HEK293 (cell line): ENCODE measurements at regions not wholly inside any gene's neighbourhood (a gene's known extent, or its start where the extent isn't known, plus 50 kb on each side); places are given as distances from the start of the nearest gene placed in this dataset.

ENCODE experiments used
- REST ChIP-seq: fragments of 450-650 bp; formaldehyde crosslinking; IDR thresholded peaks from 2 replicates; pipeline ENCODE4 v1.5.1; 2016; ENCODE audit warnings: missing biosample characterization, missing genetic modification characterization
- SP2 ChIP-seq: fragments of 450-650 bp; formaldehyde crosslinking; IDR thresholded peaks from 2 replicates; pipeline ENCODE4 v1.5.1; 2016; ENCODE audit warnings: missing biosample characterization, missing genetic modification characterization
- ZNF121 ChIP-seq: fragments of 450-650 bp; formaldehyde crosslinking; IDR thresholded peaks from 2 replicates; pipeline ENCODE4 v1.5.1; 2016; ENCODE audit warnings: missing biosample characterization, missing genetic modification characterization
- ZNF335 ChIP-seq: fragments of 450-650 bp; formaldehyde crosslinking; conservative IDR thresholded peaks from 2 replicates; pipeline ENCODE4 v1.5.1; 2016; ENCODE audit warnings: missing biosample characterization, missing genetic modification characterization
- ZNF449 ChIP-seq: fragments of 450-650 bp; formaldehyde crosslinking; IDR thresholded peaks from 2 replicates; pipeline ENCODE4 v1.5.1; 2017; ENCODE audit warnings: missing biosample characterization, mild to moderate bottlenecking, missing genetic modification characterization, moderate library complexity
- ZNF777 ChIP-seq: fragments of 450-650 bp; formaldehyde crosslinking; IDR thresholded peaks from 2 replicates; pipeline ENCODE4 v1.5.1; 2017; ENCODE audit warnings: missing biosample characterization, missing genetic modification characterization, borderline replicate concordance
- TF ChIP-seq, protein P1 (sequence below): fragments of 450-650 bp; formaldehyde crosslinking; IDR thresholded peaks from 2 replicates; pipeline ENCODE4 v1.5.1; 2016; ENCODE audit warnings: missing biosample characterization, missing genetic modification characterization
- TF ChIP-seq, protein P2 (sequence below): fragments of 450-650 bp; formaldehyde crosslinking; IDR thresholded peaks from 2 replicates; pipeline ENCODE4 v1.5.1; 2016; ENCODE audit warnings: missing biosample characterization, missing genetic modification characterization

- TF ChIP-seq, protein P1, sequence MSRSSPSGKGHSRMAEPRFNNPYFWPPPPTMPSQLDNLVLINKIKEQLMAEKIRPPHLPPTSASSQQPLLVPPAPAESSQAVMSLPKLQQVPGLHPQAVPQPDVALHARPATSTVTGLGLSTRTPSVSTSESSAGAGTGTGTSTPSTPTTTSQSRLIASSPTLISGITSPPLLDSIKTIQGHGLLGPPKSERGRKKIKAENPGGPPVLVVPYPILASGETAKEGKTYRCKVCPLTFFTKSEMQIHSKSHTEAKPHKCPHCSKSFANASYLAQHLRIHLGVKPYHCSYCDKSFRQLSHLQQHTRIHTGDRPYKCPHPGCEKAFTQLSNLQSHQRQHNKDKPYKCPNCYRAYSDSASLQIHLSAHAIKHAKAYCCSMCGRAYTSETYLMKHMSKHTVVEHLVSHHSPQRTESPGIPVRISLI (tag by site-specific recombination) = no peak
- no peak for TF ChIP-seq SP2 (tag by site-specific recombination)
- no peak for TF ChIP-seq REST (tag by site-specific recombination)
- TF ChIP-seq ZNF777 (tag by site-specific recombination) = no peak
- TF ChIP-seq, protein P2, sequence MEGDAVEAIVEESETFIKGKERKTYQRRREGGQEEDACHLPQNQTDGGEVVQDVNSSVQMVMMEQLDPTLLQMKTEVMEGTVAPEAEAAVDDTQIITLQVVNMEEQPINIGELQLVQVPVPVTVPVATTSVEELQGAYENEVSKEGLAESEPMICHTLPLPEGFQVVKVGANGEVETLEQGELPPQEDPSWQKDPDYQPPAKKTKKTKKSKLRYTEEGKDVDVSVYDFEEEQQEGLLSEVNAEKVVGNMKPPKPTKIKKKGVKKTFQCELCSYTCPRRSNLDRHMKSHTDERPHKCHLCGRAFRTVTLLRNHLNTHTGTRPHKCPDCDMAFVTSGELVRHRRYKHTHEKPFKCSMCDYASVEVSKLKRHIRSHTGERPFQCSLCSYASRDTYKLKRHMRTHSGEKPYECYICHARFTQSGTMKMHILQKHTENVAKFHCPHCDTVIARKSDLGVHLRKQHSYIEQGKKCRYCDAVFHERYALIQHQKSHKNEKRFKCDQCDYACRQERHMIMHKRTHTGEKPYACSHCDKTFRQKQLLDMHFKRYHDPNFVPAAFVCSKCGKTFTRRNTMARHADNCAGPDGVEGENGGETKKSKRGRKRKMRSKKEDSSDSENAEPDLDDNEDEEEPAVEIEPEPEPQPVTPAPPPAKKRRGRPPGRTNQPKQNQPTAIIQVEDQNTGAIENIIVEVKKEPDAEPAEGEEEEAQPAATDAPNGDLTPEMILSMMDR (tag by site-specific recombination) = no peak
- TF ChIP-seq ZNF449 (tag by site-specific recombination) = no peak
- TF ChIP-seq ZNF335 (tag by site-specific recombination) = no peak
- TF ChIP-seq ZNF121 (tag by site-specific recombination) = no peak
These were observed 701.8 kb upstream of the CXADR start for GRCh38 chr21:16811011-16811410.
